Hematopoietic multipotent progenitor cell treated with erythropoietin and hydrocortisone succinate and interleukin-3 and kit ligand, for 15 days (in vitro differentiated cells): ENCODE measurements at regions not wholly inside any gene's neighbourhood (a gene's known extent, or its start where the extent isn't known, plus 50 kb on each side); places are given as distances from the start of the nearest gene placed in this dataset.

Experiments
- DNase-seq: peaks from one replicate; pipeline ENCODE4 v3.0.0-alpha.2; 2015; ENCODE audit warnings: low spot score

GRCh38 chr4:19401301-19402080 is 850.2 kb upstream of the SLIT2 start:
- no peak for DNase-seq

- DNase-seq, result no peak
These were observed 850.9 kb upstream of the SLIT2 start for GRCh38 chr4:19400820-19401219.

- DNase-seq, result no peak
These were observed 852.7 kb upstream of the SLIT2 start for GRCh38 chr4:19399001-19399400.

- no peak for DNase-seq
These were observed 864.9 kb upstream of the SLIT2 start for GRCh38 chr4:19386786-19387185.

GRCh38 chr4:19382993-19383756 is 868.5 kb upstream of the SLIT2 start:
- DNase-seq, result no peak

- DNase-seq, result no peak
These were observed 870.6 kb upstream of the SLIT2 start for GRCh38 chr4:19381068-19381467.

- DNase-seq, result no peak
These were observed 871.1 kb upstream of the SLIT2 start for GRCh38 chr4:19380600-19380999.

- DNase-seq, result no peak
These were observed 872.5 kb upstream of the SLIT2 start for GRCh38 chr4:19379191-19379708.

GRCh38 chr4:19375931-19376330 is 875.8 kb upstream of the SLIT2 start:
- DNase-seq, result no peak

GRCh38 chr4:19375136-19375804 is 876.4 kb upstream of the SLIT2 start:
- no peak for DNase-seq

- no peak for DNase-seq
These were observed 879.3 kb upstream of the SLIT2 start for GRCh38 chr4:19372390-19372789.

GRCh38 chr4:19368800-19369199 is 882.9 kb upstream of the SLIT2 start:
- no peak for DNase-seq

GRCh38 chr4:19366916-19367315 is 884.8 kb upstream of the SLIT2 start:
- DNase-seq, result no peak

GRCh38 chr4:19358015-19358414 is 893.7 kb upstream of the SLIT2 start:
- DNase-seq, result no peak

- no peak for DNase-seq
These were observed 902.3 kb upstream of the SLIT2 start for GRCh38 chr4:19349416-19349815.

GRCh38 chr4:19348746-19349145 is 903.0 kb upstream of the SLIT2 start:
- no peak for DNase-seq

- DNase-seq, result no peak
These were observed 905.1 kb upstream of the SLIT2 start for GRCh38 chr4:19346636-19347035.

- DNase-seq, result no peak
These were observed 922.1 kb upstream of the SLIT2 start for GRCh38 chr4:19329631-19330030.

GRCh38 chr4:19329077-19329476 is 922.6 kb upstream of the SLIT2 start:
- no peak for DNase-seq

- no peak for DNase-seq
These were observed 924.3 kb upstream of the SLIT2 start for GRCh38 chr4:19327364-19327763.

- no peak for DNase-seq
These were observed 927.5 kb upstream of the SLIT2 start for GRCh38 chr4:19324184-19324583.

GRCh38 chr4:19319607-19320006 is 932.1 kb upstream of the SLIT2 start:
- no peak for DNase-seq

- no peak for DNase-seq
These were observed 934.3 kb upstream of the SLIT2 start for GRCh38 chr4:19317377-19317776.
